Smooth muscle cell (in vitro differentiated cells): ENCODE measurements at regions not wholly inside any gene's neighbourhood (a gene's known extent, or its start where the extent isn't known, plus 50 kb on each side); places are given as distances from the start of the nearest gene placed in this dataset.

Source experiments
- DNase-seq: peaks from one replicate; lab custom pipeline; 2025; ENCODE audit not compliant: unreplicated experiment; lab: John Stamatoyannopoulos, UW
- H2AFZ ChIP-seq: fragments of 200-600 bp; sonication (generic); 2 replicates; pipeline ENCODE4 v1.6.0; 2016; ENCODE audit warnings: antibody characterized with exemption, low read depth, mild to moderate bottlenecking
- H3F3A ChIP-seq: fragments of 200-600 bp; sonication (generic); 2 replicates; pipeline ENCODE4 v1.6.0; 2017; ENCODE audit warnings: antibody characterized with exemption, low read depth
- H3K27ac ChIP-seq: fragments of 200-600 bp; sonication (generic); 2 replicates; pipeline ENCODE4 v1.5.1; 2016; ENCODE audit warnings: low read depth, mild to moderate bottlenecking
- H3K27me3 ChIP-seq: fragments of 200-600 bp; sonication (generic); 2 replicates; pipeline ENCODE4 v1.6.1; 2016; ENCODE audit warnings: low read depth, mild to moderate bottlenecking
- H3K36me3 ChIP-seq: fragments of 200-600 bp; sonication (generic); 2 replicates; pipeline ENCODE4 v1.5.1; 2016; ENCODE audit warnings: low read depth
- H3K4me1 ChIP-seq: fragments of 200-600 bp; sonication (generic); 2 replicates; pipeline ENCODE4 v1.5.1; 2016; ENCODE audit warnings: low read depth
- H3K4me2 ChIP-seq: fragments of 200-600 bp; sonication (generic); 2 replicates; pipeline ENCODE4 v1.6.0; 2016; ENCODE audit warnings: mild to moderate bottlenecking
- H3K4me3 ChIP-seq: fragments of 200-600 bp; sonication (generic); 2 replicates; pipeline ENCODE4 v1.5.1; 2016; ENCODE audit warnings: mild to moderate bottlenecking
- H3K79me2 ChIP-seq: fragments of 200-600 bp; sonication (generic); 2 replicates; pipeline ENCODE4 v1.6.0; 2016; ENCODE audit warnings: low read depth, mild to moderate bottlenecking
- H3K9ac ChIP-seq: fragments of 200-600 bp; sonication (generic); 2 replicates; pipeline ENCODE4 v1.6.0; 2016; ENCODE audit warnings: low read depth
- H3K9me3 ChIP-seq: fragments of 200-600 bp; sonication (generic); replicated peaks from 2 replicates; pipeline ENCODE4 v1.5.1; 2016; ENCODE audit warnings: low read depth
- H4K20me1 ChIP-seq: fragments of 200-600 bp; sonication (generic); 2 replicates; pipeline ENCODE4 v1.6.0; 2016; ENCODE audit warnings: low read depth
- WGBS: methylation state at CpG from one replicate; pipeline ENCODE4 v1.1.7; 2016; ENCODE audit warnings: low lambda C conversion rate; 5-methylcytosine and 5-hydroxymethylcytosine counted together
- TF ChIP-seq, protein P1 (sequence below): fragments of 200-600 bp; sonication (generic); IDR thresholded peaks from 2 replicates; pipeline ENCODE4 v1.5.1; 2017; ENCODE audit warnings: borderline replicate concordance, mild to moderate bottlenecking, antibody characterized with exemption; ENCODE audit not compliant: insufficient read depth, poor library complexity, severe bottlenecking

DNA sequence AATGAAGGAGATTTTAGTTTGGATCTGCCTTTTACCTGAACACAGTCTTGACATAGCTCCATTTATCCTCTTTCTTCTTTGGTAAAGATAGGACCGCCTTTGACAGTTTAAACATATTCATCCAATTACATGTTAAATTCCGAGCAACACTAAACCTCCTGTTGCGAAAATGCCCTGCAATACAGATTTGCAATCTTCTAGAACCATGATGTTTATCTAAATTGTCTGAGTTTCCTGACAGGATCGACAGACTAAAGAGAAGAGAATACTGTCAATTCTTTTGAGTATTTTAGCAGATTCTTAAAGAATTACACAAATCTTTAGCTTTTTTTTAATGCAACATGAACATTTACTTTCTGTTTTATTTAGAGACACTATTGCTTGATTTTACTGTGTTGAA is 1145.5 kb downstream of the CDH11 start:
- no peaks in the 10 kb centered on the region for H3K27me3 ChIP-seq
- no peak overlapping the region for H2AFZ ChIP-seq
- no peak overlapping the region for H3K27ac ChIP-seq
- no peak overlapping the region for H3K9ac ChIP-seq
- H3K36me3 ChIP-seq = no peaks in the 10 kb centered on the region
- no peak overlapping the region for H3K4me2 ChIP-seq
- DNase-seq = no peak
- no peaks in the 10 kb centered on the region for H3F3A ChIP-seq
- H3K79me2 ChIP-seq = no peaks in the 10 kb centered on the region
- TF ChIP-seq, protein P1, sequence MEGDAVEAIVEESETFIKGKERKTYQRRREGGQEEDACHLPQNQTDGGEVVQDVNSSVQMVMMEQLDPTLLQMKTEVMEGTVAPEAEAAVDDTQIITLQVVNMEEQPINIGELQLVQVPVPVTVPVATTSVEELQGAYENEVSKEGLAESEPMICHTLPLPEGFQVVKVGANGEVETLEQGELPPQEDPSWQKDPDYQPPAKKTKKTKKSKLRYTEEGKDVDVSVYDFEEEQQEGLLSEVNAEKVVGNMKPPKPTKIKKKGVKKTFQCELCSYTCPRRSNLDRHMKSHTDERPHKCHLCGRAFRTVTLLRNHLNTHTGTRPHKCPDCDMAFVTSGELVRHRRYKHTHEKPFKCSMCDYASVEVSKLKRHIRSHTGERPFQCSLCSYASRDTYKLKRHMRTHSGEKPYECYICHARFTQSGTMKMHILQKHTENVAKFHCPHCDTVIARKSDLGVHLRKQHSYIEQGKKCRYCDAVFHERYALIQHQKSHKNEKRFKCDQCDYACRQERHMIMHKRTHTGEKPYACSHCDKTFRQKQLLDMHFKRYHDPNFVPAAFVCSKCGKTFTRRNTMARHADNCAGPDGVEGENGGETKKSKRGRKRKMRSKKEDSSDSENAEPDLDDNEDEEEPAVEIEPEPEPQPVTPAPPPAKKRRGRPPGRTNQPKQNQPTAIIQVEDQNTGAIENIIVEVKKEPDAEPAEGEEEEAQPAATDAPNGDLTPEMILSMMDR = no peak
- H3K4me3 ChIP-seq = no peak overlapping the region
- no peaks in the 10 kb centered on the region for H3K9me3 ChIP-seq
- peaks cover 19% of the 10 kb centered on the region for H3K4me1 ChIP-seq
- WGBS = 73% methylated on average over 4 of the region's 4 CpGs
- no peaks in the 10 kb centered on the region for H4K20me1 ChIP-seq

DNA sequence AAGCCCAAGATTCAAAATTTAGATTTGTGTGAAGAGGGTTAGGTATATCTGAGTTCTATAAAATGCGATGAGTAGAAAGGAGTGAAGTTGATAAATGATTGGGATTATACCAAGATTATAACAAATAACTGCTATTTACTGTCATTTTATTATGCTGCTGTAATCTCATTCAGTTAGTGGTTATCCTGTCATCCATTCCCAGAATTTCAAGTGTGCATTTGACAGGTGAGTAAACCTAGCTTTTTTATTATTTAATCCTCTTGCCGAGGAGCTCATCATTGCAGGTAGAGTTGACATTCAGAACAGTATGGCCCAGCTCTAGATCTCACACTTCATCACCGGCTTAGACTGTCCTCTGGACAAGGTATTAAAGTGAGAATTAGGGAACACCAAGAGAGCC is 1146.2 kb downstream of the CDH11 start:
- no peak overlapping the region for H3K4me2 ChIP-seq
- H3K4me1 ChIP-seq = peaks cover 12% of the 10 kb centered on the region
- TF ChIP-seq, protein P1 = no peak
- H3K27ac ChIP-seq = no peak overlapping the region
- H3K9me3 ChIP-seq = no peaks in the 10 kb centered on the region
- WGBS = 94% methylated on average over 3 of the region's 3 CpGs
- no peak for DNase-seq
- no peaks in the 10 kb centered on the region for H3K79me2 ChIP-seq
- H3K9ac ChIP-seq = no peak overlapping the region
- H3K4me3 ChIP-seq = no peak overlapping the region
- H3K36me3 ChIP-seq = no peaks in the 10 kb centered on the region
- no peaks in the 10 kb centered on the region for H3K27me3 ChIP-seq
- no peak overlapping the region for H2AFZ ChIP-seq
- no peaks in the 10 kb centered on the region for H4K20me1 ChIP-seq
- no peaks in the 10 kb centered on the region for H3F3A ChIP-seq

DNA sequence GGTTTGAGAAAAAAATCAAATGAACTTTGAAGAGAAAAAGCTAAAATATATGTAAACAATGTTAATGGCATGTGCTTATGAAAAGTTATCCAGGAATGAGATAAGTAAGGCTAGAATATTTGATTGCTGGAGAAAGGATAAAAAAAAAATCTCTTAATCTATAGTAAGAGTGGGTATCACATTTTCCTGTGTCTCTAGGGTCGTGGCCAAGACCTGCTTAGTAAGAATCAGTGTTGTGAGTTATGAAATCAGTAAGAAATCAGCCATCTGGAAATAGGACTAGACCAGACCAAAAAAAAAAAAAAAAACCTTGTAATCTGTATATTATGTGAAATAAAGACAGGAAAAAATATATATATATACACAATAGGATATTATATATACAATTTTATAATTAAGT is 1153.9 kb downstream of the CDH11 start:
- no peak overlapping the region for H3K9ac ChIP-seq
- H3K4me1 ChIP-seq = no peaks in the 10 kb centered on the region
- DNase-seq = no peak
- no peaks in the 10 kb centered on the region for H3K27me3 ChIP-seq
- H3K27ac ChIP-seq = no peak overlapping the region
- WGBS = 23% methylated on average over 1 of the region's 1 CpG
- H3K4me3 ChIP-seq = no peak overlapping the region
- no peak overlapping the region for H3K4me2 ChIP-seq
- no peaks in the 10 kb centered on the region for H3K36me3 ChIP-seq
- no peaks in the 10 kb centered on the region for H3K79me2 ChIP-seq
- TF ChIP-seq, protein P1 = no peak
- no peaks in the 10 kb centered on the region for H3F3A ChIP-seq
- no peaks in the 10 kb centered on the region for H4K20me1 ChIP-seq
- no peak overlapping the region for H2AFZ ChIP-seq
- H3K9me3 ChIP-seq = no peaks in the 10 kb centered on the region

DNA sequence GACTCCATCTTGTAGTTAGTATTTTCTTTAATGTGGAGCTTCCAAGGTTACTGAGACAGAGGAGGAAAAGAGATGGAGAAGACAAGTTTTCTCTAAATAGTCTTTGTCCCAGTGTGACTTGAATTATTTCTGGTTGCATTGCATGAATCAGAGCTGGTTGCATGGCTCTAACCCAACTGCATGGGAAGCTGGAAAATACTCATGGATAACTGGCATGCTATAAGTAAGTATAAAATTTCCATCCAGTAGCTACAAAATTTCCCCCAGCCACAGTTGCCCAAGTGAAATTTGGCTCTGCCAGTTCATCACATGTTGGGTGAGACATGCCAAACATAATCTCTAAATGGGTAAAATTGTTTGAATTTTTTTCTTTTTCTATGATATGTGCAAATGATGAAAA is 1161.5 kb downstream of the CDH11 start:
- TF ChIP-seq, protein P1 = no peak
- no peaks in the 10 kb centered on the region for H3K4me1 ChIP-seq
- no peaks in the 10 kb centered on the region for H3K79me2 ChIP-seq
- no peak overlapping the region for H3K9ac ChIP-seq
- DNase-seq = no peak
- H3K27ac ChIP-seq = no peak overlapping the region
- H3K4me2 ChIP-seq = no peak overlapping the region
- no peak overlapping the region for H3K4me3 ChIP-seq
- no peaks in the 10 kb centered on the region for H3K9me3 ChIP-seq
- H3K36me3 ChIP-seq = no peaks in the 10 kb centered on the region
- no peaks in the 10 kb centered on the region for H3K27me3 ChIP-seq
- no peaks in the 10 kb centered on the region for H3F3A ChIP-seq
- H2AFZ ChIP-seq = no peak overlapping the region
- H4K20me1 ChIP-seq = no peaks in the 10 kb centered on the region
